ENCODE measurements at regions not wholly inside any gene's neighbourhood (a gene's known extent, or its start where the extent isn't known, plus 50 kb on each side); places are given as distances from the start of the nearest gene placed in this dataset.

DNA sequence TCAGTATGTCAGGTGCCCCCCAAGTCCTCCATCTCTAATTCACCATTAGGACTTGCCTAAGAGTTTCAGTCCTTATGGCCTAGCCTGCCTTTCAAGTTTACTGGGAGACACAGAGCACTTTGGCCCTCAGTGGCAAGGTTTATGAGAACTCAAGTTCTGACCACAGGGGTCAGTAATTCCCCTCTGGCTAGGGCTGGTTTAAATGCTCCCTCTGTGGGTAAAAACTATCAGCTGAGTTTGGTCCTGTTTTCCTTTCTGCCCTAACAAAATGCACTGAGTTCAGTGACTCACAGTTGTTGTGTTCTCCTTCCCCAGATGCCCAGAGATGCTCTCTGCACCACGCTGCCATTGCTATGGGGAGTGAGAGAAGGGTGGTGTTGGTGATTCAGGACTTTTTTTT, 163.2 kb downstream of the RELL1 start:
- no peak for DNase-seq (ENCODE audit: low read depth)
- TF ChIP-seq, protein P1, sequence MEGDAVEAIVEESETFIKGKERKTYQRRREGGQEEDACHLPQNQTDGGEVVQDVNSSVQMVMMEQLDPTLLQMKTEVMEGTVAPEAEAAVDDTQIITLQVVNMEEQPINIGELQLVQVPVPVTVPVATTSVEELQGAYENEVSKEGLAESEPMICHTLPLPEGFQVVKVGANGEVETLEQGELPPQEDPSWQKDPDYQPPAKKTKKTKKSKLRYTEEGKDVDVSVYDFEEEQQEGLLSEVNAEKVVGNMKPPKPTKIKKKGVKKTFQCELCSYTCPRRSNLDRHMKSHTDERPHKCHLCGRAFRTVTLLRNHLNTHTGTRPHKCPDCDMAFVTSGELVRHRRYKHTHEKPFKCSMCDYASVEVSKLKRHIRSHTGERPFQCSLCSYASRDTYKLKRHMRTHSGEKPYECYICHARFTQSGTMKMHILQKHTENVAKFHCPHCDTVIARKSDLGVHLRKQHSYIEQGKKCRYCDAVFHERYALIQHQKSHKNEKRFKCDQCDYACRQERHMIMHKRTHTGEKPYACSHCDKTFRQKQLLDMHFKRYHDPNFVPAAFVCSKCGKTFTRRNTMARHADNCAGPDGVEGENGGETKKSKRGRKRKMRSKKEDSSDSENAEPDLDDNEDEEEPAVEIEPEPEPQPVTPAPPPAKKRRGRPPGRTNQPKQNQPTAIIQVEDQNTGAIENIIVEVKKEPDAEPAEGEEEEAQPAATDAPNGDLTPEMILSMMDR (conservative IDR thresholded peaks at IDR 0.05; ENCODE audit: low read length), result no peak
- no peak overlapping the region for H3K4me3 ChIP-seq (ENCODE audit: low read length)

GRCh38 chr4:37517326-37517725, 168.8 kb downstream of the RELL1 start:
- TF ChIP-seq, protein P1 (conservative IDR thresholded peaks at IDR 0.05; ENCODE audit: low read length), result no peak
- DNase-seq (ENCODE audit: low read depth), result no peak
- H3K4me3 ChIP-seq (ENCODE audit: low read length), result no peak overlapping the region

DNA sequence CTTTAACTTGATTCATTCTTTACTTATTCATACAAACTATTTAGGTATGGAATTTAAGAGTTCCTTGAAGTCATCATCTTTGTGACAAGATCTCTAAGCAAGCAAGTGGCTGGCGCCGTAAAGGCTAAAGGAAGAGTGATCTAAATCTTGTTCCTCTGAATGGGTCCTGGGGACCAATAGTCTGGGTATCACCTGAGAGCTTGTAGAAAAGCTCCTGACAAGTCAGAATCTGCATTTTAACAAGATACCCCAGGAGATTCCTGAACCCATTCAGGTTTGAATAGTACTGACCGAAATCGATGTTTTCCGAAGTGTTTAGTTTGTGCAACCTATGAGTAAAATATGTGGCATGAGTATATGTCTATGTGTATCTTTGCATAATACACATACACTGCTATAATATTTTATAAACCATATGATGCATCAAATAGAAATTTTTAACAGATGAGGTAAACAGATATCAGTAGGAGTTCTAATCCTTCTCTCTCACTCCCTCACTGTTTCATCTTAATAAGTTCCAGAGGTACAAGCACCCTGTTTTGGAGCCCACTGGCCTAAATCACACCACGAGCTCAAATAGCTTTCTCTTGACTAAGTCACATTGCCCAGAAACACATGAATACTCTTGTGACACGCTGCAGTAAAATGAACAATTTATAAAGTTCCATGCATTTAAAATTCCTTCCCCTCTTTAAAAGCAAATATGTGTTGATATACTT, 170.0 kb downstream of the RELL1 start:
- no peak overlapping the region for H3K4me3 ChIP-seq (ENCODE audit: low read length)
- TF ChIP-seq, protein P1 (conservative IDR thresholded peaks at IDR 0.05; ENCODE audit: low read length), result no peak

DNA sequence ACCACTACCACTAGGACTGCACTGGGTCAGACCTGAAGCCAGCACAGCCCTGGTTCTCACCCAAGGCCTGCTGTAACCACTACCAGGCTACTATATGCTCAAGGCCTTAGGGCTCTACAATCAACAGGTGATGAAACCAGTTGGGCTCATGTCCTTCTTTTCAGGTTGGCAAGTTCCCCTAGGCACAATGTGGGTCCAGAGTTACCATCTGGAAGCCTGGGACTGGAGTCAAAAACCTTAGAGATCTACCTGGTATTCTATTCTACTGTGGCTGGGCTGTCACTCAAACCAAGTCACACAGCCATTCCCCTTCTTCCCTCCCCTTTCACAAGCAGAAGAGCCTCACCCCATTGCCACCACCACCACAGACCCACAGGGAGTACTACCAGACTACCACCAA, 175.6 kb downstream of the RELL1 start:
- DNase-seq (ENCODE audit: low read depth), result no peak
- TF ChIP-seq, protein P1 (conservative IDR thresholded peaks at IDR 0.05; ENCODE audit: low read length), result no peak
- no peak overlapping the region for H3K4me3 ChIP-seq (ENCODE audit: low read length)

More for the DNA sequence above, 170.0 kb downstream of the RELL1 start:
- DNase-seq (ENCODE audit: low read depth), result peak; percentile 4

DNA sequence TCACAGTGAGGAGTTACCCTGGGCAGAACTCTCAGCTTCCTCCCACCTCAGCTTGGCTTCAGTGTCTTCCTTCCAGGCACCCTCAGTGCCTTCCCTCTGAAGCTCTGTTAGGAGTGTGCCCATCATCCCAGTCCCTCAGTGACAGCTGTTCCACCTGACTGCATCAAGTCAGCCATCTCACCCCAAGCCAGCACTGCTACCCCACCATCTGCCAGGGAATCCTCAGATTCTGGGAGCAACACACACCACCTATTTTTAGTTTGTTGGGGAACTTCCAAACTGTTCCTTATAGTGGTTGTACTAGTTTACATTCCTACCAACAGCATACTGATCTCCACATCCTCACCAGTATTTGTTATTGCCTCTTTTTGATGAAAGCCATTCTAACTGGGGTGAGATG, 182.9 kb downstream of the RELL1 start:
- H3K4me3 ChIP-seq (ENCODE audit: low read length), result no peak overlapping the region
- DNase-seq (ENCODE audit: low read depth), result no peak
- TF ChIP-seq, protein P1 (conservative IDR thresholded peaks at IDR 0.05; ENCODE audit: low read length), result no peak

GRCh38 chr4:37502070-37502469, 184.1 kb downstream of the RELL1 start:
- DNase-seq (ENCODE audit: low read depth), result no peak
- TF ChIP-seq, protein P1 (conservative IDR thresholded peaks at IDR 0.05; ENCODE audit: low read length), result no peak
- no peak overlapping the region for H3K4me3 ChIP-seq (ENCODE audit: low read length)

Data from AG10803 (cell line).